COLO668 (cell line): ENCODE measurements at regions not wholly inside any gene's neighbourhood (a gene's known extent, or its start where the extent isn't known, plus 50 kb on each side); places are given as distances from the start of the nearest gene placed in this dataset.

Experiments used
- DNase-seq: peaks from one replicate; lab custom pipeline; 2025; ENCODE audit not compliant: unreplicated experiment; lab: John Stamatoyannopoulos, UW

DNA sequence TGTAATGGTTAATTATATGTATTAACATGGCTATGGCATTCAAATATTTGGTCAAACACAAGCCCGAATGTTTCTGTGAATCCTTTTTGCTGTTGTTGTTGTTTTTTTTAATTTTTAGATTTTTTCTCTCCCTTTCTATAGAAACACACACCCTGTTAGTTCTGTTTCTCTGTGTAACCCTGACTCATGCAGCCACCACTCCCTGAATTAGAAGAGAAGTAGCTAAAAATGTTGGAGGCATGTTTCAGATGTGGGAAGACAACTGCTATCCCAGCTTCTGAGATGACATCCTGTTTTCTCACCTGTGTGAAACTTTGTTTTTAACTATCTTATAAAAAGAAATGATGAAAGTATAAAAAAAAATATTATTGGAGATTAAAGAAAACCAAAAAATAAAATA, 219.6 kb upstream of the RGPD4 start:
- no peak for DNase-seq

- DNase-seq, result no peak
These were observed 219.2 kb upstream of the RGPD4 start for GRCh38 chr2:107607473-107607872.

GRCh38 chr2:107615039-107615438, 211.7 kb upstream of the RGPD4 start:
- no peak for DNase-seq

DNA sequence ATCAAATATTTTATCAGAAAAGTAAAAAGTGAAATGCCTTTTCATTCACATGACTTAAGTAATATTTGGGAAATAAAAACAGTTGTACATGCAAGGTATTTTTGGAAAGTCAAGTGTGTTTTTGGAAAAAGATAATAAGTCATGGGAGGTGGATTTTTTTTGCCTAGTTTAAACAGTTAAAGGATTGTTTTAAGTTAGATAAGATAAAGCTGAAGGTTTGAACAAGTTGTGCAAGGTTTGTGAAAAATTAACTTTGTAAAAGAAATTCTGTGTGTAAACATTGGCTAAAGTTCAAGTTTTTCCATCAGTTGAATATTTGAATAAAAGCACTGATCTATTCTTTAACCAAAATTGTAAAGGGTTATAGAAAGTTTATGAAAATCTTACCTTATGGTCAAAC, 207.9 kb upstream of the RGPD4 start:
- no peak for DNase-seq

GRCh38 chr2:107621186-107622165, 205.2 kb upstream of the RGPD4 start:
- DNase-seq, result no peak

- no peak for DNase-seq
These were observed 203.9 kb upstream of the RGPD4 start for GRCh38 chr2:107622741-107623310.

DNA sequence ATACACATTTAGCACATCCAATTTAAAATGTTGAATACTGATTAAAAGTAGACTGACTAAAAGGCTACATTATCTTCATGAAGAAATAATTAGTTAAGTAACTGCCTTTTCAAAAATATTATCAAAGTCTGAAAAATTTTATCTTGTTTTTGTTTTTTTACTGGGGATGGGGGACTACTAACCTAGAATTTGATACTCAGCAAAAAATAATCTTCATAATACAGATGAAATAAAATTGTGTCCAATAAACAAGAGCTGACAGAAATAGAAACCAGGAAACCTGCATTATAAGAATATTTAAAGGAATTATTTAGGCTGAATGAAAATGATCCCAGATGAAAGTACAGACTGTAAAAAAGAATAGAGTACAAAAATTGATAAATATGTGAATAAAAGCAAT, 200.7 kb upstream of the RGPD4 start:
- DNase-seq, result no peak

- no peak for DNase-seq
These were observed 199.5 kb upstream of the RGPD4 start for GRCh38 chr2:107627164-107627563.

GRCh38 chr2:107627926-107628325, 198.8 kb upstream of the RGPD4 start:
- no peak for DNase-seq

DNA sequence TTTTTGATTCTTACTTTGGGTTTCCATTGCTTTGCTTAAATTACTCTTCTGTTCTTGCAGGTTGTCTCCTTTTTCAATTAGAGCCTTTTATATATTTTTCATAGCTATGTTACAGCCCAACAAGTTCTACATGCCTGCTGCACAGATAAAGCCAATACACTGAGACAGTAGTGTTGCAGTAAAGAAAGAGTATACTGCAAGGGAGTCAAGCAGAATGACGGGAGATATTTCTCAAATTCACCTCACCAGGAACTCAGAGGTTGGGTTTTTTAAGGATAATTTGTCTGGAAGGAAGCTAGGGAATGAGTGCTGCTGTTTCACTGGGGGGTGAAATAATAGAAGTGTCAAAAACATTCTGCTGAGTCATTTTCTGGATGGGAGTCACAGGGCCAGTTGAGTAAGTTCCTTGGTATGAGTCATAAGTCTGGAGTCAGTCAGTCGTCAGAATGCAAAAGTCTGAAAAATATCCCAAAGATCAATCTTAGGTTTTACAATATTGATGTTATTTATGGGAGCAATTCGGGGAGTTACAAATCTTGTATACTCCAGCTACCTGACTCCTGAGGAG, 193.0 kb upstream of the RGPD4 start:
- no peak for DNase-seq

GRCh38 chr2:107634172-107634571, 192.5 kb upstream of the RGPD4 start:
- DNase-seq, result no peak

GRCh38 chr2:107635883-107636282, 190.8 kb upstream of the RGPD4 start:
- no peak for DNase-seq

- DNase-seq, result no peak
These were observed 181.1 kb upstream of the RGPD4 start for GRCh38 chr2:107645586-107645985.

- no peak for DNase-seq
These were observed 177.8 kb upstream of the RGPD4 start for GRCh38 chr2:107648781-107649404.

- DNase-seq, result no peak
These were observed 169.6 kb upstream of the RGPD4 start for GRCh38 chr2:107657049-107657448.

DNA sequence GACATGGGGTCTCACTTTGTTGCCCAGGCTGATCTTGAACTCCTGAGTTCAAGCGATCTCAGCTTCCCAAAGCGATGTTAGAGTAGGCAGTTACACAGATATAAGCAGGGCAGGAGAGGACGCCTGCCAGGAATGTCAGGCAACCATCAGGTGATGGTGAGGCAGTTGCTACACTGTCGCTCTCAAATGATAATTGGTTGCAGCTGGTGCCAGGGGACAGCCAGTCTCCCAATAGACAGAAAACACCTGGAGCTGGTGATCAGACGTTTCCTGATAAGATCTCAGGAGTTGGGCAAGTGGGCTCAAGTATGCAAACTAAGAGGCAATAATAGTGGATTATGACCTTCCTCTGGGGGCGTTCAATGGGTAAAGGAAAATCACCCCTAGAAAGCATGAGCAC, 163.1 kb upstream of the RGPD4 start:
- no peak for DNase-seq

DNA sequence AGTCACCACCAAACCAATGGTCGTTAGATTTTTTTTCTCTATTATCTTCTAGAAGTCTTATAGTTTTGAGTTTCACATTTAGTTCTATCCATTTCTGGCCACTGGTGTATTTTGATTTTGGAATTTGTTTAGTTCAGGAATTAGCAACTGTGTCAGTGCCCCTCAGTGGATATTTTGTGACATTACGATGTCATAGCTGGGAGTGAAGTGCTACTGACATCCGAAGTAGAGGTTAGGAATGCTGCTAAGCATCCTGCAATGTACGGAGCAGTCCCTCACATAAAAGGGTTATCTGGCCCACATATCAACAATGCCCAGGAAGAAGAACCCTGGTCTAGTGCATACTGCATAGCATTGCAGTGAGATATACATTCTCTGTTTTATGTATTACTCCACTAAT, 157.4 kb upstream of the RGPD4 start:
- no peak for DNase-seq

DNA sequence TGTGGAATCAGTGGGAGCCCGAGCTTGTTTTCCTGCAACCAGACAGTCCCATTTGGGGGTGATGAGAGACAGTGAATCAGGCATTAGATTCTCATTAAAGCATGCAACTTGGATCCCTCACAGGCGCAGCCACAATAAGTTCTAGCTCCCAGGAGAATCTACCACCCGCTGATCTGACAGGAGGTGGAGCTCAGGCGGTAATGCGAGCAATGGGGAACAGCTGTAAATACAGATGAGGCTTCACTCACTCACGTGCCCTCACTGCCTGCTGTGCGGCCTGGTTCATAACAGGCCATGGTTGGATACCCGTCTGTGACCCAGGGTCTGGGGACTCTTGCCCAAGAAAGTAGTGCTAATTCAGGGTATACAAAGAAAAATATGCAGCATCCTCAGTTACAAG, 144.8 kb upstream of the RGPD4 start:
- no peak for DNase-seq

GRCh38 chr2:107684421-107684820, 142.3 kb upstream of the RGPD4 start:
- DNase-seq, result no peak

DNA sequence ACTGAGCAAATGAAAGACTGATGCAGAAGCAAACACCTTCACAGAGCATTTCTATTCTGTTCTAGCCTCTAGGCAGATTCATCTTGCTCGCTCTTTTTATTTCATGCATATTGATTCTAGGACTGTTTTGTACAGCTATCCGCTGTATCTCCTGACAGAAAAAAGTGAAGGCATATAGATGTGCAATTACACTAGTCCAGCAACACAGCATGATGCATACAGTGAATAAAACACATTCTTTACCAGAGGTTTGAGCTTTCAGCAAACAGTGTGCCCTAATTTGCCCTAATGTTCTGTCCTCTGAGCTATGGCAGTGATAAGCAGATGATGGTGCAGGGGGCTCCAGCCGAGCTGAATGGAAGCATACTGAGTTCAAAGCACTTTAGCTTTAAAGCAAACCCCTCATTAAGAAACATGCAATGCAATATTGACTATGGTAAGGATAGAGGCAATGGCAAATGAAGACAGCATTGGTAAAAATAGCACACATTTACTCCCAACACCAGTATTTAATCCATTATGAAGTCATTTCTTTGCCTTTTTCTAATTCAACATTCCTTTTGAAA, 141.2 kb upstream of the RGPD4 start:
- DNase-seq, result no peak

GRCh38 chr2:107687073-107687472, 139.6 kb upstream of the RGPD4 start:
- no peak for DNase-seq
